ENCODE measurements at regions not wholly inside any gene's neighbourhood (a gene's known extent, or its start where the extent isn't known, plus 50 kb on each side); places are given as distances from the start of the nearest gene placed in this dataset.

- no peak for TF ChIP-seq CTCF (conservative IDR thresholded peaks at IDR 0.05 in 1 of 2, IDR thresholded peaks at IDR 0.05 in 1 of 2; ENCODE audit: extremely low read depth in 1 of 2, insufficient read depth in 1 of 2, low read depth in 1 of 2, low read length in 2 of 2)
- no peak for TF ChIP-seq EZH2 (IDR thresholded peaks at IDR 0.05; ENCODE audit: borderline replicate concordance, low read length)
Observed at GRCh38 chr6:156718647-156719394, 58.4 kb upstream of the ARID1B start.

All from mammary epithelial cell (primary cell).